GM18868 (cell line): ENCODE measurements at regions not wholly inside any gene's neighbourhood (a gene's known extent, or its start where the extent isn't known, plus 50 kb on each side); places are given as distances from the start of the nearest gene placed in this dataset.

Experiments
- ATAC-seq: cut with Tn5 transposase; IDR thresholded peaks from one replicate; pipeline ENCODE4 v1.9.1; 2021; ENCODE audit warnings: mild to moderate bottlenecking, moderate library complexity; ENCODE audit not compliant: unreplicated experiment

- ATAC-seq, result peak; percentile 43
Observed at GRCh38 chr13:99436686-99437416, 64.4 kb upstream of the TM9SF2 start.

GRCh38 chr13:99439048-99439447 lies 62.2 kb upstream of the TM9SF2 start:
- no peak for ATAC-seq

- ATAC-seq, result no peak
Observed at GRCh38 chr13:99439850-99440604, 61.2 kb upstream of the TM9SF2 start.

GRCh38 chr13:99442273-99442895 lies 58.9 kb upstream of the TM9SF2 start:
- ATAC-seq, result peak; percentile 39

GRCh38 chr13:99446242-99446641 lies 55.0 kb upstream of the TM9SF2 start:
- no peak for ATAC-seq

- ATAC-seq, result no peak
Observed at GRCh38 chr13:99448546-99448945, 52.7 kb upstream of the TM9SF2 start.

- no peak for ATAC-seq
Observed at GRCh38 chr13:99450416-99450815, 50.9 kb upstream of the TM9SF2 start.
